ENCODE measurements at regions not wholly inside any gene's neighbourhood (a gene's known extent, or its start where the extent isn't known, plus 50 kb on each side); places are given as distances from the start of the nearest gene placed in this dataset.
"Not testable (repeated sequence)": the region's sequence is repeated elsewhere in the genome, so short reads cannot be mapped to it uniquely, and the experiment has no call there.

- not testable (repeated sequence) for DNase-seq
Measured at GRCh38 chr16:51516960-51517359, 365.9 kb upstream of the SALL1 start.

GRCh38 chr16:51510416-51510815 is 359.3 kb upstream of the SALL1 start:
- DNase-seq, result no peak

- peak; percentile 17 for DNase-seq
Measured at GRCh38 chr16:51509336-51509735, 358.3 kb upstream of the SALL1 start.

GRCh38 chr16:51508490-51509212 is 357.6 kb upstream of the SALL1 start:
- no peak for DNase-seq

- DNase-seq, result no peak
Measured at GRCh38 chr16:51507286-51507685, 356.2 kb upstream of the SALL1 start.

GRCh38 chr16:51500306-51500705 is 349.2 kb upstream of the SALL1 start:
- no peak for DNase-seq

- no peak for DNase-seq
Measured at GRCh38 chr16:51497541-51498211, 346.6 kb upstream of the SALL1 start.

GRCh38 chr16:51490866-51491265 is 339.8 kb upstream of the SALL1 start:
- DNase-seq, result no peak

- DNase-seq, result no peak
Measured at GRCh38 chr16:51487880-51488279, 336.8 kb upstream of the SALL1 start.

- DNase-seq, result no peak
Measured at GRCh38 chr16:51474414-51475091, 323.5 kb upstream of the SALL1 start.

GRCh38 chr16:51473091-51473490 is 322.0 kb upstream of the SALL1 start:
- DNase-seq, result no peak

GRCh38 chr16:51470492-51470891 is 319.4 kb upstream of the SALL1 start:
- DNase-seq, result no peak

GRCh38 chr16:51464996-51465395 is 313.9 kb upstream of the SALL1 start:
- no peak for DNase-seq

GRCh38 chr16:51461255-51461654 is 310.2 kb upstream of the SALL1 start:
- no peak for DNase-seq

- DNase-seq, result no peak
Measured at GRCh38 chr16:51458356-51459140, 307.5 kb upstream of the SALL1 start.

- no peak for DNase-seq
Measured at GRCh38 chr16:51457775-51458174, 306.7 kb upstream of the SALL1 start.

- DNase-seq, result no peak
Measured at GRCh38 chr16:51455398-51455797, 304.3 kb upstream of the SALL1 start.

- DNase-seq, result no peak
Measured at GRCh38 chr16:51453251-51453650, 302.2 kb upstream of the SALL1 start.

GRCh38 chr16:51450909-51451308 is 299.8 kb upstream of the SALL1 start:
- DNase-seq, result no peak

- no peak for DNase-seq
Measured at GRCh38 chr16:51450376-51450775, 299.3 kb upstream of the SALL1 start.

GRCh38 chr16:51449441-51449840 is 298.4 kb upstream of the SALL1 start:
- no peak for DNase-seq

GRCh38 chr16:51445250-51445649 is 294.2 kb upstream of the SALL1 start:
- DNase-seq, result no peak

- no peak for DNase-seq
Measured at GRCh38 chr16:51443934-51444333, 292.9 kb upstream of the SALL1 start.

All from DMS53 (cell line).